IMR-90 (cell line): ENCODE measurements at regions not wholly inside any gene's neighbourhood (a gene's known extent, or its start where the extent isn't known, plus 50 kb on each side); places are given as distances from the start of the nearest gene placed in this dataset.

Experiments used
- ATAC-seq: fragments of 200-7000 bp; cut with Tn5 transposase; 2 replicates; pipeline ENCODE4 v1.9.1; 2020; ENCODE audit warnings: low read depth, mild to moderate bottlenecking, moderate library complexity
- BruUV-seq: library from RNA; stranded (reverse); fragments of 400-500 nt; replicated peaks from 2 replicates; lab custom pipeline; 2021; lab: Mats Ljungman, UMichigan
- CTCF ChIA-PET: fragments of 300-600 bp; formaldehyde crosslinking; extraction: SDS; loops from one replicate; lab custom pipeline; 2021; ENCODE audit warnings: antibody characterized with exemption; lab: Yijun Ruan, JAX
- POLR2A ChIA-PET: fragments of 300-600 bp; sonication (Branson Sonifier 250); formaldehyde crosslinking; loops from one replicate; lab custom pipeline; 2022; ENCODE audit warnings: antibody characterized with exemption; ENCODE audit not compliant: unreplicated experiment; lab: Charles Lee
- DNase-seq: peaks from one replicate; pipeline ENCODE4 v3.0.0; 2013
- H2AFZ ChIP-seq: replicated peaks from 2 replicates; pipeline ENCODE3; 2013; ENCODE audit warnings: low read length, mild to moderate bottlenecking; ENCODE audit not compliant: poor library complexity
- H2AK5ac ChIP-seq: 2 replicates; pipeline ENCODE4 v1.6.1; 2013; ENCODE audit warnings: low read depth, low read length, inconsistent platforms
- H2AK9ac ChIP-seq: replicated peaks from 2 replicates; pipeline ENCODE3; 2013; ENCODE audit warnings: mild to moderate bottlenecking, low read depth, low read length, moderate library complexity; ENCODE audit not compliant: poor library complexity
- H2BK120ac ChIP-seq: 2 replicates; pipeline ENCODE4 v1.6.1; 2013; ENCODE audit warnings: low read depth, low read length, inconsistent platforms
- H2BK15ac ChIP-seq: 3 replicates; pipeline ENCODE4 v1.6.1; 2013; ENCODE audit warnings: low read depth, low read length, inconsistent platforms
- H2BK20ac ChIP-seq: 2 replicates; pipeline ENCODE4 v1.6.1; 2013; ENCODE audit warnings: low read depth, mild to moderate bottlenecking, inconsistent platforms, low read length, moderate library complexity
- H2BK5ac ChIP-seq: 2 replicates; pipeline ENCODE4 v1.6.1; 2013; ENCODE audit warnings: mild to moderate bottlenecking, low read depth, low read length, inconsistent platforms; ENCODE audit not compliant: poor library complexity, severe bottlenecking
- H3K14ac ChIP-seq: replicated peaks from 2 replicates; pipeline ENCODE4 v1.6.1; 2013; ENCODE audit warnings: low read depth, low read length, inconsistent platforms
- H3K18ac ChIP-seq: 2 replicates; pipeline ENCODE4 v1.6.1; 2013; ENCODE audit warnings: low read depth, low read length, control low read depth
- H3K23ac ChIP-seq: 2 replicates; pipeline ENCODE4 v1.6.1; 2013; ENCODE audit warnings: low read depth, low read length, inconsistent platforms
- H3K27ac ChIP-seq: 2 replicates; pipeline ENCODE4 v1.5.1; 2013; ENCODE audit warnings: mild to moderate bottlenecking, control low read depth, low read length; ENCODE audit not compliant: insufficient read depth
- H3K27me3 ChIP-seq: 2 replicates; pipeline ENCODE4 v1.6.1; 2013; ENCODE audit warnings: low read length; ENCODE audit not compliant: control insufficient read depth, insufficient read depth
- H3K36me3 ChIP-seq: 2 replicates; pipeline ENCODE4 v1.6.1; 2013; ENCODE audit warnings: low read length, mixed read lengths; ENCODE audit not compliant: control insufficient read depth, insufficient read depth
- H3K4ac ChIP-seq: 2 replicates; pipeline ENCODE4 v1.6.1; 2013; ENCODE audit warnings: low read depth, low read length, inconsistent platforms
- H3K4me1 ChIP-seq: 2 replicates; pipeline ENCODE4 v1.6.1; 2013; ENCODE audit warnings: low read length, mixed read lengths; ENCODE audit not compliant: control insufficient read depth, insufficient read depth
- H3K4me2 ChIP-seq: 2 replicates; pipeline ENCODE4 v1.6.1; 2013; ENCODE audit warnings: low read depth, mild to moderate bottlenecking, control low read depth, low read length, moderate library complexity
- H3K4me3 ChIP-seq: 2 replicates; pipeline ENCODE4 v1.5.1; 2013; ENCODE audit warnings: low read depth, mild to moderate bottlenecking, control low read depth, low read length, moderate library complexity; ENCODE audit not compliant: insufficient read depth
- H3K56ac ChIP-seq: 2 replicates; pipeline ENCODE4 v1.6.1; 2013; ENCODE audit warnings: low read length, inconsistent platforms; ENCODE audit not compliant: insufficient read depth; ENCODE audit errors: extremely low read depth
- H3K79me1 ChIP-seq, 2 experiments: 2 replicates each; pipeline ENCODE4 v1.6.1; 2013; ENCODE audit warnings: low read length in 2 of 2, inconsistent platforms in 1 of 2, low read depth in 1 of 2
- H3K9ac ChIP-seq: 2 replicates; pipeline ENCODE4 v1.6.1; 2013; ENCODE audit warnings: low read depth, low read length, control low read depth
- H3K9me1 ChIP-seq: 2 replicates; pipeline ENCODE4 v1.6.1; 2013; ENCODE audit warnings: low read length, inconsistent platforms; ENCODE audit not compliant: insufficient read depth
- H3K9me3 ChIP-seq: 2 replicates; pipeline ENCODE4 v1.6.1; 2013; ENCODE audit warnings: low read length; ENCODE audit not compliant: control insufficient read depth, insufficient read depth
- H4K20me1 ChIP-seq: 2 replicates; pipeline ENCODE4 v1.6.1; 2013; ENCODE audit warnings: low read length, inconsistent platforms; ENCODE audit not compliant: insufficient read depth
- H4K5ac ChIP-seq: 2 replicates; pipeline ENCODE4 v1.6.1; 2013; ENCODE audit warnings: mild to moderate bottlenecking, low read depth, low read length, control low read depth
- H4K8ac ChIP-seq, 2 experiments: 2 replicates each; pipeline ENCODE4 v1.6.1; 2013; ENCODE audit warnings: low read depth in 2 of 2, low read length in 2 of 2, control low read depth in 1 of 2, inconsistent platforms in 1 of 2
- H4K91ac ChIP-seq: 2 replicates; pipeline ENCODE4 v1.6.1; 2013; ENCODE audit warnings: low read depth, low read length, inconsistent platforms; ENCODE audit not compliant: insufficient read depth
- CEBPB ChIP-seq: IDR thresholded peaks from 2 replicates; pipeline ENCODE4 v1.6.1; 2012; ENCODE audit warnings: low read depth, low read length, improper control_type of control experiment
- WGBS, 2 experiments: methylation state at CpG; one replicate each; pipeline versions ENCODE4 v1.1.5 to v1.1.7; 2013; ENCODE audit warnings: missing lambda C conversion rate in 2 of 2; ENCODE audit not compliant: insufficient read length in 1 of 2; ENCODE audit errors: extremely low coverage in 2 of 2; 5-methylcytosine and 5-hydroxymethylcytosine counted together
- dilution Hi-C: fragments of 300-500 bp; cut with HindIII; formaldehyde crosslinking; loops from one replicate; pipeline ENCODE4 v1.14.3; 2018; ENCODE audit warnings: low sequenced_read_pairs; ENCODE audit not compliant: unreplicated experiment
- in situ Hi-C: fragments of 300-500 bp; cut with MboI; formaldehyde crosslinking; loops from 3 replicates; pipeline ENCODE4 v1.14.3; 2019; ENCODE audit warnings: low sequenced_read_pairs, inconsistent platforms, mixed read lengths
- intact Hi-C: fragments of 100-400 bp; cut with micrococcal nuclease; formaldehyde crosslinking; loops from 2 replicates; pipeline ENCODE4 v1.10.0; 2022

DNA sequence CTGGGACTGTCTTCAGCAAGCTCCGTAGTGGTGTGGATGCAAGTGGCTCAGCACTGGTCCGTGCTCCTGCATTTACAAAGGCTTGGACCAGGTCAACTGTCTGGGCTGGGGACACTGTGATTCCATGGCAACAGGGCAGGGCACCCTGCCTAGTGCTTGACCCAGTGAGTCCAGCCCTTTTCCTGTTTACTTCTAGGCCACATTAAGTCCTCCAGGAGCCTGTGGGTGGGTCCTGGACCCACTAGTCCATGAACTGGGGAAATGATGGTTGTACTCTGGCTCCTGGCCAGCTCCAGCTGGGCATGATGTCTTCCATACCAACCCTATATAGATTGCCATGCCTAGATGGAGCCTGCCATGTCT lies 152.0 kb downstream of the RPS24 start:
- H3K9ac ChIP-seq, result no peak overlapping the region
- in situ Hi-C loops (no loop called here), dilution Hi-C loops (no loop called here), intact Hi-C loops (no loop called here)
- no peak overlapping the region for H3K27ac ChIP-seq
- H2AK9ac ChIP-seq, result peak overlapping the region; percentile 48
- H3K79me1 ChIP-seq, result no peaks in the 10 kb centered on the region
- H3K4ac ChIP-seq, result 0 out of 2 replicates have a peak overlapping the region, but pooled peaks have one; percentile 17
- no peak overlapping the region for H2AK5ac ChIP-seq
- ChIA-PET CTCF (no interaction called here), POLR2A (no interaction called here)
- no peak overlapping the region for H2BK5ac ChIP-seq
- H4K8ac ChIP-seq, result no peak overlapping the region
- WGBS, 2 experiments, result 100% methylated on average over 1 of the region's 2 CpGs; no CpG with 5 or more reads in 1 of the 2 experiments
- no peaks in the 10 kb centered on the region for H3K36me3 ChIP-seq
- H3K4me3 ChIP-seq, result no peak overlapping the region
- 0 out of 2 replicates have a peak overlapping the region, but pooled peaks have one; percentile 19 for H3K14ac ChIP-seq
- no peak overlapping the region for H2BK120ac ChIP-seq
- H4K20me1 ChIP-seq, result no peaks in the 10 kb centered on the region; the same call in 1 of the 2 replicates
- no peak overlapping the region for H2AFZ ChIP-seq
- no peaks in the 10 kb centered on the region for H3K4me1 ChIP-seq
- no peak overlapping the region for H4K5ac ChIP-seq
- DNase-seq, result no peak
- H3K23ac ChIP-seq, result no peak overlapping the region
- H3K4me2 ChIP-seq, result no peak overlapping the region
- no peak overlapping the region; the same call in 1 of the 2 replicates for H2BK20ac ChIP-seq
- no peak for TF ChIP-seq CEBPB
- no peak overlapping the region for H4K91ac ChIP-seq
- H2BK15ac ChIP-seq, result no peak overlapping the region
- H3K9me1 ChIP-seq, result no peaks in the 10 kb centered on the region
- H3K18ac ChIP-seq, result no peak overlapping the region
- no TSS peak for BruUV-seq
- H3K9me3 ChIP-seq, result peaks cover 4% of the 10 kb centered on the region
- H3K27me3 ChIP-seq, result peaks cover 8% of the 10 kb centered on the region
- no peak overlapping the region for H3K56ac ChIP-seq
- ATAC-seq, result peak; percentile 27; the same call in 1 of the 2 replicates
